ENCODE measurements at regions not wholly inside any gene's neighbourhood (a gene's known extent, or its start where the extent isn't known, plus 50 kb on each side); places are given as distances from the start of the nearest gene placed in this dataset.

GRCh38 chr3:40851836-40852235, 327.1 kb downstream of the ZNF621 start (continued):
- TF ChIP-seq KAT7 (CRISPR knock-in tag; IDR thresholded peaks at IDR 0.05; ENCODE audit: borderline replicate concordance) = no peak
- no peak for TF ChIP-seq ZKSCAN8 (CRISPR knock-in tag; IDR thresholded peaks at IDR 0.05)
- TF ChIP-seq NFE2L1 (tag; IDR thresholded peaks at IDR 0.05; ENCODE audit: borderline replicate concordance, low read depth) = no peak
- no peak for TF ChIP-seq MTA1 (IDR thresholded peaks at IDR 0.05; ENCODE audit: borderline replicate concordance)
- no peak for TF ChIP-seq KLF10 (CRISPR knock-in tag; IDR thresholded peaks at IDR 0.05)
- TF ChIP-seq EHMT2 (IDR thresholded peaks at IDR 0.05) = no peak
- TF ChIP-seq HMG20A (CRISPR knock-in tag; conservative IDR thresholded peaks at IDR 0.05) = no peak
- no peak for TF ChIP-seq XRCC3 (IDR thresholded peaks at IDR 0.05)
- no peak for TF ChIP-seq ESRRA (IDR thresholded peaks at IDR 0.05; ENCODE audit: borderline replicate concordance, low read depth)
- no peak for TF ChIP-seq ZNF324 (CRISPR knock-in tag; IDR thresholded peaks at IDR 0.05)
- no peak for TF ChIP-seq MAFK (IDR thresholded peaks at IDR 0.05; ENCODE audit: low read length)
- no peak for TF ChIP-seq DLX4 (CRISPR knock-in tag; IDR thresholded peaks at IDR 0.05)
- TF ChIP-seq FIP1L1 (IDR thresholded peaks at IDR 0.05; ENCODE audit: low read depth, low read length, poor library complexity, severe bottlenecking) = no peak
- no peak for TF ChIP-seq TAF7 (tag; IDR thresholded peaks at IDR 0.05)
- no peak for TF ChIP-seq KAT2B (IDR thresholded peaks at IDR 0.05; ENCODE audit: low read depth, low read length)
- TF ChIP-seq MCM3 (IDR thresholded peaks at IDR 0.05) = no peak
- TF ChIP-seq CCNT2 (IDR thresholded peaks at IDR 0.05; ENCODE audit: borderline replicate concordance, extremely low read depth, insufficient read length, low read depth, low read length) = no peak
